ENCODE measurements at regions not wholly inside any gene's neighbourhood (a gene's known extent, or its start where the extent isn't known, plus 50 kb on each side); places are given as distances from the start of the nearest gene placed in this dataset.
"Not testable (repeated sequence)": the region's sequence is repeated elsewhere in the genome, so short reads cannot be mapped to it uniquely, and the experiment has no call there.

- no peaks in the 10 kb centered on the region for H3K36me3 ChIP-seq
These were observed 238.8 kb downstream of the ACTR3 start for GRCh38 chr2:114128725-114129124.

DNA sequence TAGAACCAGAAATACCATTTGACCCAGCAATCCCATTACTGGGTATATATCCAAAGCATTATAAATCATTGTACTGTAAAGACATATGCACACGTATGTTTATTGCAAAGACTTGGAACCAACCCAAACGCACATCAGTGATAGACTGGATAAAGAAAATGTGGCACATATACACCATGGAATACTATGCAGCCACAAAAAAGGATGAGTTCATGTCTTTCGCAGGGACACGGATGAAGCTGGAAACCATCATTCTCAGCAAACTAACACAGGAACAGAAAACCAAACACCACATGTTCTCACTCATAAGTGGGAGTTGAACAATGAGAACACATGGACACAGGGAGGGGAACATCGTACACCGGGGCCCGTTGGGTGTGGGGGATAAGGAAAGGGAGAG, 242.2 kb downstream of the ACTR3 start:
- DNase-seq (ENCODE audit: low spot score in 2 of 2); H3K27ac ChIP-seq; H3K36me3 ChIP-seq; H3K4me1 ChIP-seq; H3K9me3 ChIP-seq; H3K4me3 ChIP-seq; intact Hi-C loops (cut with DNase I; ENCODE audit: low total_unique reads); H3K27me3 ChIP-seq: not testable (repeated sequence)

More at GRCh38 chr2:114128725-114129124, 238.8 kb downstream of the ACTR3 start:
- intact Hi-C loops (cut with DNase I; ENCODE audit: low total_unique reads) = no loop called here
- TF ChIP-seq POLR2A (IDR thresholded peaks at IDR 0.05) (no peak), CTCF (IDR thresholded peaks at IDR 0.05) (no peak), POLR2AphosphoS5 (IDR thresholded peaks at IDR 0.05) (no peak)
- Histone ChIP-seq H3K4me3 (no peak overlapping the region), H3K4me1 (no peaks in the 10 kb centered on the region), H3K9me3 (no peaks in the 10 kb centered on the region), H3K27ac (no peak overlapping the region), H3K27me3 (no peaks in the 10 kb centered on the region)
- no peak for DNase-seq (ENCODE audit: low spot score in 2 of 2)

GRCh38 chr2:114134146-114134545, 244.3 kb downstream of the ACTR3 start:
- H3K9me3 ChIP-seq = no peaks in the 10 kb centered on the region

DNA sequence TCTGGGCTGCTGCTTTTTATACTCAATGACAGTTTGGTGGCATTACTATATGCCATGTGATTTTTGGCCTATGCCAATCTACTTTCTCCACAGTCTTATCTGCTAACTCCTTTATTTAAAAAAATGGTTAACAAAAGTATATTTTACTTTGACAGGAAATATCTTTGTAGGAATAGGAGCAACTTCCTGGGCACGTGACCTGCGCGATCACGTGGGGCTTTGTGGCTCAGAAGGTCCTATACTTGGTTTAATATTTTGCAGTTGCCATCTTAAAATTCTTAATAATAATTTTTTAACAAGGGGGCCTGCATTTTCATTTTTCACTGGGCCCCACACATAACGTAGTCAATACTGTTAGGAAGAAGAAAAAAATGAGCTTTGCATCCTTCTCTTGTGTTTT, 249.7 kb downstream of the ACTR3 start:
- no peaks in the 10 kb centered on the region for H3K27me3 ChIP-seq
- intact Hi-C loops (cut with DNase I; ENCODE audit: low total_unique reads) = no loop called here
- TF ChIP-seq POLR2A (IDR thresholded peaks at IDR 0.05) (no peak), CTCF (IDR thresholded peaks at IDR 0.05) (no peak), POLR2AphosphoS5 (IDR thresholded peaks at IDR 0.05) (no peak)
- H3K27ac ChIP-seq = no peak overlapping the region
- H3K4me3 ChIP-seq = no peak overlapping the region
- DNase-seq (ENCODE audit: low spot score in 2 of 2) = no peak
- H3K36me3 ChIP-seq = no peaks in the 10 kb centered on the region
- H3K4me1 ChIP-seq = no peaks in the 10 kb centered on the region
- H3K9me3 ChIP-seq = no peaks in the 10 kb centered on the region

More at GRCh38 chr2:114134146-114134545, 244.3 kb downstream of the ACTR3 start:
- Histone ChIP-seq H3K4me3 (no peak overlapping the region), H3K27ac (no peak overlapping the region), H3K4me1 (no peaks in the 10 kb centered on the region), H3K27me3 (no peaks in the 10 kb centered on the region), H3K36me3 (no peaks in the 10 kb centered on the region)
- no peak for TF ChIP-seq POLR2A (IDR thresholded peaks at IDR 0.05)
- TF ChIP-seq POLR2AphosphoS5 (IDR thresholded peaks at IDR 0.05) = no peak
- no peak for TF ChIP-seq CTCF (IDR thresholded peaks at IDR 0.05)
- intact Hi-C loops (cut with DNase I; ENCODE audit: low total_unique reads) = no loop called here
- no peak for DNase-seq (ENCODE audit: low spot score in 2 of 2)

DNA sequence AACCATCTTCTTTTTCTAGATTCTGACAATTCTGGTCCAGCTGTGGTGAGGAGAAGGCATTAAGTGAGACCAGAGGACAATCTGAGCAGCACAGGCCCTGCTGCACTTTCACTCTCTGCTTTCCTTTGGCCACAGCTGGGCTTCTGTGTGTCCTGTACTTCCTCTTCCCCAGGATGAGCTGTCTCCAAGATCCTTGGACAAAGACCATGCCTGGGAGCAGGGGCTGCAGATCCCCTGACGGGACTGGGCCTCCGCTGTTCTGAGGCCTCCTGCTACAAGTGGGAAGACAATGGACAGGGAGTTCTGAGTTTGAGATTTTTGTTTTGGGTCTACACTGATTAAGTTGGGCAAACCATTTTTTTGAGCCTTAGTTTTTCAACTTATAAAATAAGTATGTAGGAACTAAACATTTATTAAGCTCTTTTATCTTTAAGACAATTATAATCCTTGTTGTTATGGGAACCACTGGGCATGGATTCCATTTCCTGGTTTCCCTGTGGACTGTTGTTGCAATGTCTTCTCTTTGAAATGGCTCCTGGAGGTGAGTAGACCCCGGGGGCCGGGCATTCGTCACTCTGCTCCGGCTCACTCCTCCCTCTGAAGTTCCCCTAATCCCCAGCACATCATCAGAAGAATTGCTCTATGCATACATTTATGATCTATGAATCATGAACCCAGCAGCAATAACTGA, 266.6 kb downstream of the ACTR3 start:
- no peaks in the 10 kb centered on the region for H3K36me3 ChIP-seq
- H3K4me1 ChIP-seq = no peaks in the 10 kb centered on the region
- no peak overlapping the region for H3K4me3 ChIP-seq
- no peaks in the 10 kb centered on the region for H3K27me3 ChIP-seq
- no peak overlapping the region for H3K27ac ChIP-seq
- no peak for DNase-seq (ENCODE audit: low spot score in 2 of 2)
- no peak for TF ChIP-seq CTCF (IDR thresholded peaks at IDR 0.05)
- no peak for TF ChIP-seq POLR2A (IDR thresholded peaks at IDR 0.05)
- no peak for TF ChIP-seq POLR2AphosphoS5 (IDR thresholded peaks at IDR 0.05)
- intact Hi-C loops (cut with DNase I; ENCODE audit: low total_unique reads) = no loop called here
- H3K9me3 ChIP-seq = no peaks in the 10 kb centered on the region

GRCh38 chr2:114157057-114157385, 267.1 kb downstream of the ACTR3 start:
- DNase-seq (ENCODE audit: low spot score in 2 of 2) = no peak
- no peaks in the 10 kb centered on the region for H3K4me1 ChIP-seq
- no peaks in the 10 kb centered on the region for H3K9me3 ChIP-seq
- no peak overlapping the region for H3K27ac ChIP-seq
- H3K36me3 ChIP-seq = no peaks in the 10 kb centered on the region
- intact Hi-C loops (cut with DNase I; ENCODE audit: low total_unique reads) = no loop called here
- H3K4me3 ChIP-seq = no peak overlapping the region
- no peaks in the 10 kb centered on the region for H3K27me3 ChIP-seq
- TF ChIP-seq CTCF (IDR thresholded peaks at IDR 0.05) = no peak
- no peak for TF ChIP-seq POLR2AphosphoS5 (IDR thresholded peaks at IDR 0.05)
- no peak for TF ChIP-seq POLR2A (IDR thresholded peaks at IDR 0.05)
